ENCODE measurements at regions not wholly inside any gene's neighbourhood (a gene's known extent, or its start where the extent isn't known, plus 50 kb on each side); places are given as distances from the start of the nearest gene placed in this dataset.

GRCh38 chr19:28915202-28915601 is 297.7 kb downstream of the UQCRFS1 start:
- TF ChIP-seq CTCF (IDR thresholded peaks at IDR 0.05) (no peak), POLR2A (IDR thresholded peaks at IDR 0.05) (no peak)
